Liver (tissue), 3 donors: ENCODE measurements at regions not wholly inside any gene's neighbourhood (a gene's known extent, or its start where the extent isn't known, plus 50 kb on each side); places are given as distances from the start of the nearest gene placed in this dataset.

ENCODE experiments used
- RAD21 ChIP-seq, 2 donors: IDR thresholded peaks; 2 replicates each; pipeline ENCODE4 v1.6.1; 2016; ENCODE audit warnings: antibody characterized with exemption in 2 of 2, mild to moderate bottlenecking in 2 of 2
- TF ChIP-seq, protein P1 (sequence below): fragments of 150-350 bp; IDR thresholded peaks from 2 replicates; pipeline ENCODE4 v1.5.1; 2017; ENCODE audit warnings: improper control_type of control experiment, low read depth, low read length; ENCODE audit not compliant: missing input control
- donor health status: healthy.
- donor health status: healthy.

DNA sequence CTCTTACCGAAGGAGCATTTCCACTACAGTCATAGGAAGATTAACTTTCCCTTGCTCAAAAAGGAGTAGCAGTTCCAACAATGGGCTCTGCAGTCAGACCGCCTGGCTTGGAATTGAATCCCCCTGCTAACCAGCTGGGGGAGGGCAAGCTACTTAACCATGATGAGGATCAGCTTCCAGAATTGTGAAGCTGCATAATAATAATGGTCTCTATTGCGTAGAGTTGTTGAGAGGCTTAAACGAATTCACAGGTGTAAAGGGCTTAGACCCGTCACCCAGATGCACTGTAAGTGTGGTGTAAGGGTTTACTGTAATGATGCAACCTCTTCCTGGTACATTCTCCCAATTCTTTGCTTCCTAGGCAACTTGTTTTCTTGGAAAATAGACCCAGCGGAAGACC, 185.2 kb upstream of the RGMA start:
- TF ChIP-seq RAD21 (IDR thresholded peaks at IDR 0.05): no peak
- TF ChIP-seq, protein P1, sequence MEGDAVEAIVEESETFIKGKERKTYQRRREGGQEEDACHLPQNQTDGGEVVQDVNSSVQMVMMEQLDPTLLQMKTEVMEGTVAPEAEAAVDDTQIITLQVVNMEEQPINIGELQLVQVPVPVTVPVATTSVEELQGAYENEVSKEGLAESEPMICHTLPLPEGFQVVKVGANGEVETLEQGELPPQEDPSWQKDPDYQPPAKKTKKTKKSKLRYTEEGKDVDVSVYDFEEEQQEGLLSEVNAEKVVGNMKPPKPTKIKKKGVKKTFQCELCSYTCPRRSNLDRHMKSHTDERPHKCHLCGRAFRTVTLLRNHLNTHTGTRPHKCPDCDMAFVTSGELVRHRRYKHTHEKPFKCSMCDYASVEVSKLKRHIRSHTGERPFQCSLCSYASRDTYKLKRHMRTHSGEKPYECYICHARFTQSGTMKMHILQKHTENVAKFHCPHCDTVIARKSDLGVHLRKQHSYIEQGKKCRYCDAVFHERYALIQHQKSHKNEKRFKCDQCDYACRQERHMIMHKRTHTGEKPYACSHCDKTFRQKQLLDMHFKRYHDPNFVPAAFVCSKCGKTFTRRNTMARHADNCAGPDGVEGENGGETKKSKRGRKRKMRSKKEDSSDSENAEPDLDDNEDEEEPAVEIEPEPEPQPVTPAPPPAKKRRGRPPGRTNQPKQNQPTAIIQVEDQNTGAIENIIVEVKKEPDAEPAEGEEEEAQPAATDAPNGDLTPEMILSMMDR: no peak
